Mesenchymal stem cell (in vitro differentiated cells and primary cell): ENCODE measurements at regions not wholly inside any gene's neighbourhood (a gene's known extent, or its start where the extent isn't known, plus 50 kb on each side); places are given as distances from the start of the nearest gene placed in this dataset.
"Not testable (repeated sequence)": the region's sequence is repeated elsewhere in the genome, so short reads cannot be mapped to it uniquely, and the experiment has no call there.

Experiments used
- DNase-seq: peaks from one replicate; pipeline ENCODE4 v3.0.0-alpha.2; 2013
- H2AFZ ChIP-seq: one replicate; pipeline ENCODE4 v1.6.1; 2013; ENCODE audit warnings: low read depth, mild to moderate bottlenecking, control low read depth, inconsistent platforms, low read length, moderate library complexity
- H2AK5ac ChIP-seq: 2 replicates; pipeline ENCODE4 v1.6.1; 2013; ENCODE audit warnings: low read length, moderate library complexity, mild to moderate bottlenecking, inconsistent platforms; ENCODE audit not compliant: severe bottlenecking
- H2BK120ac ChIP-seq: one replicate; pipeline ENCODE4 v1.6.1; 2013; ENCODE audit warnings: low read depth, mild to moderate bottlenecking, inconsistent platforms, low read length, moderate library complexity
- H2BK12ac ChIP-seq, 2 experiments: one replicate each; pipeline ENCODE4 v1.6.1; 2013; ENCODE audit warnings: inconsistent platforms in 2 of 2, low read length in 2 of 2, mild to moderate bottlenecking in 2 of 2, moderate library complexity in 2 of 2, control low read depth in 1 of 2
- H2BK15ac ChIP-seq: one replicate; pipeline ENCODE4 v1.6.1; 2013; ENCODE audit warnings: mild to moderate bottlenecking, low read depth, inconsistent platforms; ENCODE audit not compliant: poor library complexity, severe bottlenecking
- H2BK5ac ChIP-seq: 2 replicates; pipeline ENCODE4 v1.6.1; 2013; ENCODE audit warnings: low read depth, mild to moderate bottlenecking, low read length, control low read depth, inconsistent platforms; ENCODE audit not compliant: poor library complexity, severe bottlenecking
- H3K14ac ChIP-seq, 2 experiments: one replicate each; pipeline ENCODE4 v1.6.1; 2013; ENCODE audit warnings: inconsistent platforms in 2 of 2, low read length in 2 of 2, control low read depth in 1 of 2, mild to moderate bottlenecking in 1 of 2, moderate library complexity in 1 of 2
- H3K18ac ChIP-seq, 2 experiments: one replicate each; pipeline ENCODE4 v1.6.1; 2013; ENCODE audit warnings: inconsistent platforms in 2 of 2, low read length in 2 of 2, control low read depth in 1 of 2, low read depth in 1 of 2, mild to moderate bottlenecking in 1 of 2
- H3K23ac ChIP-seq, 2 experiments: one replicate each; pipeline ENCODE4 v1.6.1; 2013; ENCODE audit warnings: inconsistent platforms in 2 of 2, low read length in 2 of 2, mild to moderate bottlenecking in 2 of 2, moderate library complexity in 2 of 2, control low read depth in 1 of 2
- H3K27ac ChIP-seq: 2 replicates; pipeline ENCODE4 v1.5.1; 2013; ENCODE audit warnings: mild to moderate bottlenecking, moderate library complexity, low read length, control low read depth, inconsistent platforms; ENCODE audit not compliant: poor library complexity, severe bottlenecking
- H3K27me3 ChIP-seq, 2 experiments: 2 replicates each; pipeline versions ENCODE4 v1.6.1 to v1.7.0; 2013; ENCODE audit warnings: low read length in 2 of 2, mild to moderate bottlenecking in 2 of 2, moderate library complexity in 2 of 2, control low read depth in 1 of 2, inconsistent platforms in 1 of 2; ENCODE audit not compliant: control insufficient read depth in 1 of 2, insufficient read depth in 1 of 2
- H3K36me3 ChIP-seq, 2 experiments: 2 replicates each; pipeline versions ENCODE4 v1.6.1 to v1.7.0; 2013; ENCODE audit warnings: low read length in 2 of 2, control low read depth in 1 of 2, inconsistent platforms in 1 of 2, low read depth in 1 of 2, mild to moderate bottlenecking in 1 of 2; ENCODE audit not compliant: insufficient read depth in 2 of 2, control insufficient read depth in 1 of 2
- H3K4ac ChIP-seq, 2 experiments: one replicate each; pipeline ENCODE4 v1.6.1; 2013; ENCODE audit warnings: inconsistent platforms in 2 of 2, low read length in 2 of 2, mild to moderate bottlenecking in 2 of 2, moderate library complexity in 2 of 2, control low read depth in 1 of 2, low read depth in 1 of 2
- H3K4me1 ChIP-seq: 2 replicates; pipeline ENCODE4 v1.6.1; 2013; ENCODE audit warnings: low read depth, low read length, control low read depth; ENCODE audit not compliant: control insufficient read depth, insufficient read depth
- H3K4me2 ChIP-seq: 2 replicates; pipeline ENCODE4 v1.6.1; 2013; ENCODE audit warnings: low read length, mild to moderate bottlenecking, inconsistent platforms; ENCODE audit not compliant: poor library complexity, severe bottlenecking
- H3K4me3 ChIP-seq, 2 experiments: 2 replicates each; pipeline versions ENCODE4 v1.5.1 to v1.7.0; 2013; ENCODE audit warnings: low read length in 2 of 2, mild to moderate bottlenecking in 2 of 2, control low read depth in 1 of 2, low read depth in 1 of 2; ENCODE audit not compliant: insufficient read depth in 1 of 2
- H3K79me1 ChIP-seq: replicated peaks from 2 replicates; pipeline ENCODE4 v1.6.1; 2013; ENCODE audit warnings: mild to moderate bottlenecking, control low read depth, low read length, inconsistent platforms; ENCODE audit not compliant: poor library complexity, severe bottlenecking
- H3K9ac ChIP-seq: 2 replicates; pipeline ENCODE4 v1.7.0; 2013; ENCODE audit warnings: mild to moderate bottlenecking, low read length, moderate library complexity
- H3K9me3 ChIP-seq: 2 replicates; pipeline ENCODE4 v1.7.0; 2013; ENCODE audit warnings: mild to moderate bottlenecking, low read length; ENCODE audit not compliant: control insufficient read depth
- H4K8ac ChIP-seq: one replicate; pipeline ENCODE4 v1.6.1; 2013; ENCODE audit warnings: inconsistent platforms, mild to moderate bottlenecking, low read length, moderate library complexity
- H4K91ac ChIP-seq: one replicate; pipeline ENCODE4 v1.6.1; 2013; ENCODE audit warnings: mild to moderate bottlenecking, low read length, inconsistent platforms
- WGBS: methylation state at CpG from one replicate; pipeline ENCODE4 v1.1.7; 2013; ENCODE audit warnings: mixed read lengths; 5-methylcytosine and 5-hydroxymethylcytosine counted together

GRCh38 chr7:76926416-76926815 lies 105.7 kb downstream of the SPDYE17 start:
- not testable (repeated sequence) for H3K9me3 ChIP-seq

GRCh38 chr7:76924756-76925155 lies 107.4 kb downstream of the SPDYE17 start:
- H2AK5ac ChIP-seq, H3K9me3 ChIP-seq, H3K27ac ChIP-seq, H2BK120ac ChIP-seq, H3K27me3 ChIP-seq, H3K4ac ChIP-seq, H3K4me2 ChIP-seq, H3K9ac ChIP-seq, H4K91ac ChIP-seq, H3K4me1 ChIP-seq, DNase-seq, H3K36me3 ChIP-seq, H2BK15ac ChIP-seq, H3K4me3 ChIP-seq, H3K18ac ChIP-seq, H2AFZ ChIP-seq, H4K8ac ChIP-seq, H2BK5ac ChIP-seq, H3K23ac ChIP-seq, H3K14ac ChIP-seq, H2BK12ac ChIP-seq, H3K79me1 ChIP-seq: not testable (repeated sequence)
- WGBS: 85% methylated on average over 3 of the region's 4 CpGs

More at GRCh38 chr7:76926416-76926815, 105.7 kb downstream of the SPDYE17 start:
- not testable (repeated sequence) for H2BK5ac ChIP-seq, H3K4me2 ChIP-seq, H3K79me1 ChIP-seq, H2AK5ac ChIP-seq, H3K18ac ChIP-seq, H3K4ac ChIP-seq, H3K4me3 ChIP-seq, H3K14ac ChIP-seq, H4K8ac ChIP-seq, H2BK15ac ChIP-seq, H3K23ac ChIP-seq, H3K27ac ChIP-seq, H3K27me3 ChIP-seq, H3K4me1 ChIP-seq, H2AFZ ChIP-seq, DNase-seq, H2BK120ac ChIP-seq, H3K9ac ChIP-seq, H4K91ac ChIP-seq, H3K36me3 ChIP-seq, H2BK12ac ChIP-seq

GRCh38 chr7:76918619-76919018 lies 113.5 kb downstream of the SPDYE17 start:
- not testable (repeated sequence) for H3K36me3 ChIP-seq, H2BK12ac ChIP-seq, H3K18ac ChIP-seq, H4K91ac ChIP-seq, H3K14ac ChIP-seq, H3K79me1 ChIP-seq, H4K8ac ChIP-seq, H3K4ac ChIP-seq, H3K9ac ChIP-seq, H2AK5ac ChIP-seq, H2BK120ac ChIP-seq, H3K27ac ChIP-seq, H3K9me3 ChIP-seq, DNase-seq, H3K4me3 ChIP-seq, H3K23ac ChIP-seq, H3K4me1 ChIP-seq, H2BK15ac ChIP-seq, H2BK5ac ChIP-seq, H3K27me3 ChIP-seq, H2AFZ ChIP-seq, H3K4me2 ChIP-seq
- no CpG with 5 or more reads among the region's 2 CpGs for WGBS

GRCh38 chr7:76914361-76914760 lies 117.8 kb downstream of the SPDYE17 start:
- H3K9me3 ChIP-seq, H3K4ac ChIP-seq, H3K14ac ChIP-seq, H4K8ac ChIP-seq, H3K36me3 ChIP-seq, H3K4me2 ChIP-seq, H3K27me3 ChIP-seq, H2BK15ac ChIP-seq, H3K27ac ChIP-seq, H2BK12ac ChIP-seq, H2BK120ac ChIP-seq, DNase-seq, H3K4me3 ChIP-seq, H3K9ac ChIP-seq, H4K91ac ChIP-seq, H2AK5ac ChIP-seq, H3K79me1 ChIP-seq, H3K18ac ChIP-seq, H2BK5ac ChIP-seq, H2AFZ ChIP-seq, H3K4me1 ChIP-seq, H3K23ac ChIP-seq: not testable (repeated sequence)
- no CpG with 5 or more reads among the region's 1 CpG for WGBS
